Gastrocnemius medialis (tissue), 4 donors: ENCODE measurements at regions not wholly inside any gene's neighbourhood (a gene's known extent, or its start where the extent isn't known, plus 50 kb on each side); places are given as distances from the start of the nearest gene placed in this dataset.

Experiments used
- POLR2A ChIP-seq, 2 donors: fragments of 450-650 bp; IDR thresholded peaks; one replicate each; pipeline ENCODE4 v1.6.1; 2017; ENCODE audit warnings: antibody characterized with exemption in 2 of 2, mild to moderate bottlenecking in 2 of 2, moderate library complexity in 2 of 2
- TF ChIP-seq, protein P1 (sequence below), 5 experiments: fragments of 450-650 bp in 3 of 5; fragments of 200-600 bp in 2 of 5; sonication (generic) in 2 of 5; IDR thresholded peaks in 4 of 5; conservative IDR thresholded peaks in 1 of 5; 1 replicate in 4 of 5; 2 replicates in 1 of 5; pipeline ENCODE4 v1.5.1; 2016 to 2019; ENCODE audit warnings: antibody characterized with exemption in 5 of 5, mild to moderate bottlenecking in 3 of 5, moderate library complexity in 3 of 5

DNA sequence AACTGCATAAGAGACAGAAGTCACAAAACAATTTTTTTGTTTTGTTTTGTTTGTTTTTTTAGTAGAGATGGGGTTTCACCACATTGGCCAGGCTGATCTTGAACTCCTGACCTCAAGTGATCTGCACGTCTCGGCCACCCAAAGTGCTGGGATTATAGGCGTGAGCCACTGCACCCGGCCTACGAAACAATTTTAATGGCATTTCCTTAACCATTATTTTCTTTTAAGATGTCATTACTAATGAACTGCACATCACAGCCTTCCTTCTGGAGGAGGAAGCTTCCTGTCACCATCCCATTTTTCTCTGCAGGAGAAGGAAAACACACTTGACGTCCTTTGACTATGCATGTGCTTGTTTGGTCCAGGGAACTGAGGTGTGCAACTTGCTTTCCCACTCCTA, 125.3 kb upstream of the AKIRIN2 start:
- TF ChIP-seq, protein P1, sequence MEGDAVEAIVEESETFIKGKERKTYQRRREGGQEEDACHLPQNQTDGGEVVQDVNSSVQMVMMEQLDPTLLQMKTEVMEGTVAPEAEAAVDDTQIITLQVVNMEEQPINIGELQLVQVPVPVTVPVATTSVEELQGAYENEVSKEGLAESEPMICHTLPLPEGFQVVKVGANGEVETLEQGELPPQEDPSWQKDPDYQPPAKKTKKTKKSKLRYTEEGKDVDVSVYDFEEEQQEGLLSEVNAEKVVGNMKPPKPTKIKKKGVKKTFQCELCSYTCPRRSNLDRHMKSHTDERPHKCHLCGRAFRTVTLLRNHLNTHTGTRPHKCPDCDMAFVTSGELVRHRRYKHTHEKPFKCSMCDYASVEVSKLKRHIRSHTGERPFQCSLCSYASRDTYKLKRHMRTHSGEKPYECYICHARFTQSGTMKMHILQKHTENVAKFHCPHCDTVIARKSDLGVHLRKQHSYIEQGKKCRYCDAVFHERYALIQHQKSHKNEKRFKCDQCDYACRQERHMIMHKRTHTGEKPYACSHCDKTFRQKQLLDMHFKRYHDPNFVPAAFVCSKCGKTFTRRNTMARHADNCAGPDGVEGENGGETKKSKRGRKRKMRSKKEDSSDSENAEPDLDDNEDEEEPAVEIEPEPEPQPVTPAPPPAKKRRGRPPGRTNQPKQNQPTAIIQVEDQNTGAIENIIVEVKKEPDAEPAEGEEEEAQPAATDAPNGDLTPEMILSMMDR (IDR thresholded peaks at IDR 0.05 in 4 of 5, conservative IDR thresholded peaks at IDR 0.05 in 1 of 5): no peak
- no peak for TF ChIP-seq POLR2A (IDR thresholded peaks at IDR 0.05)
